ENCODE measurements at regions not wholly inside any gene's neighbourhood (a gene's known extent, or its start where the extent isn't known, plus 50 kb on each side); places are given as distances from the start of the nearest gene placed in this dataset.

DNA sequence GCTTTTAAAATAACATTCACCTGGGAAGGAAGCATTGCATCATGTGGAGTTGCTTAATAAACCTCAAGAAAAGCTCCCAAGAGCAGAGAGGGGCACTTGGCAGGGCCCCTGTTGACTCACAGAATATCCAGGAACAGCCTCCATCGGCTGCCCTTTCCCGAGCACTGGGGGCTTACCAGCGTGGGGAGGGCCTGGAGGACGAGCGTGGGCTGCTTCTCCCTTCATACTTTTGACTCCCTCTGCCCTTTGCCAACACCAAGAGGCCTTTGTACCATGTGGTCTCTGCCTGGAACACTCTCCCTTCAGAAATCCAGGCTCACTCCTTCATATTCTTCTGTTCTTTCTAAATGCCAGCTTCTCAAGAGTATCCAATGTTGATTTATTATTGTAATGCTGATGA lies 492.1 kb upstream of the TMEM132C start:
- Histone ChIP-seq H3K9me2 (ENCODE audit: insufficient read depth) (no peaks in the 10 kb centered on the region), H3K79me2 (ENCODE audit: low read depth) (no peaks in the 10 kb centered on the region), H3K36me3 (ENCODE audit: low read depth) (no peaks in the 10 kb centered on the region), H4K20me1 (ENCODE audit: insufficient read depth) (no peaks in the 10 kb centered on the region), H3K27me3 (ENCODE audit: insufficient read depth, low read depth) (peaks cover 8% of the 10 kb centered on the region; the same call in 1 of the 2 replicates), H3K4me1 (replicated peaks; ENCODE audit: insufficient read depth) (no peaks in the 10 kb centered on the region), H3F3A (ENCODE audit: insufficient read depth, low read depth) (no peaks in the 10 kb centered on the region), H3K4me2 (no peak overlapping the region), H2AFZ (no peak overlapping the region), H3K27ac (no peak overlapping the region), H3K9me3 (ENCODE audit: insufficient read depth, low read depth) (no peaks in the 10 kb centered on the region), H3K4me3 (no peak overlapping the region)
- ChIA-PET CTCF (no interaction called here), POLR2A (ENCODE audit: unreplicated experiment) (no interaction called here)
- no peak for DNase-seq
- intact Hi-C loops (cut with micrococcal nuclease; ENCODE audit: unreplicated experiment) = no loop called here
- BruUV-seq (replicated peaks) = no TSS peak
- TF ChIP-seq EZH2 (IDR thresholded peaks at IDR 0.05; ENCODE audit: low read depth) = no peak
- TF ChIP-seq, protein P1, sequence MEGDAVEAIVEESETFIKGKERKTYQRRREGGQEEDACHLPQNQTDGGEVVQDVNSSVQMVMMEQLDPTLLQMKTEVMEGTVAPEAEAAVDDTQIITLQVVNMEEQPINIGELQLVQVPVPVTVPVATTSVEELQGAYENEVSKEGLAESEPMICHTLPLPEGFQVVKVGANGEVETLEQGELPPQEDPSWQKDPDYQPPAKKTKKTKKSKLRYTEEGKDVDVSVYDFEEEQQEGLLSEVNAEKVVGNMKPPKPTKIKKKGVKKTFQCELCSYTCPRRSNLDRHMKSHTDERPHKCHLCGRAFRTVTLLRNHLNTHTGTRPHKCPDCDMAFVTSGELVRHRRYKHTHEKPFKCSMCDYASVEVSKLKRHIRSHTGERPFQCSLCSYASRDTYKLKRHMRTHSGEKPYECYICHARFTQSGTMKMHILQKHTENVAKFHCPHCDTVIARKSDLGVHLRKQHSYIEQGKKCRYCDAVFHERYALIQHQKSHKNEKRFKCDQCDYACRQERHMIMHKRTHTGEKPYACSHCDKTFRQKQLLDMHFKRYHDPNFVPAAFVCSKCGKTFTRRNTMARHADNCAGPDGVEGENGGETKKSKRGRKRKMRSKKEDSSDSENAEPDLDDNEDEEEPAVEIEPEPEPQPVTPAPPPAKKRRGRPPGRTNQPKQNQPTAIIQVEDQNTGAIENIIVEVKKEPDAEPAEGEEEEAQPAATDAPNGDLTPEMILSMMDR (conservative IDR thresholded peaks at IDR 0.05) = no peak

DNA sequence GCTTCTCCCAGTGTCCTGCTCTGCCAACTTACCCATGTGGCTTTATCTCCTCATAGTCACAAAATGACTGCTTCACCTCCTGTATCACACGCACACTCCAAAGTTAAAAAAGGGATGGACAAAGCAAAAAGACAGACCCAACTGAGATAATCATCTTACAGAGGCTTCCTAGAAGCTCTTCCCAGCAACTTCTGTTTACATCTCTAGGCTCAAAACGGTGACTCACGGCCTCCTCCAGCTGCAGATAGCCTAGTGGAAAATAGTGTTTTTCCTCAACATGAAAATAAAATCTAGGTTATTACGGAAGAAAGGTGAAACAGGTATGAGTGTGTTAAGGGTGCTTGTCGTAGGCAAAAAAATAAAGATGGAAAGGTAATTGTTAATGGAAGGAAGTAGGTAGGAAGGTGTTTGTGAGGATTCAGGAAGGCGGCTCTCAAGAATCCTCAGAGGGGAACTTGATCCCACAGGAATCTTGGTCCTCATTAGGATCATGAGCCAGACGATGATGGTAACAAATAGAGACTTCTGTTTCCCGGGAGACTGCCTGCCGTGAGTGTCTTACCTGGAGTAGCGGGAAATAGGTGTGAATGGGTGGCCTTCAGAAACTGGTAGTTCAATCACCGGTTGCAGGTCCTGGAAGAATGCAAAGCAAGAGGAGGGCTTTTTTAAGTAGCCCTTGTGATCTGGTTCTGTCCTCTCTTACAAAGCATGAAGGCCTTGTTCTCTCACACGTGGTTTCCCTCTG lies 487.5 kb upstream of the TMEM132C start:
- no peak overlapping the region for H3K27ac ChIP-seq
- H3K36me3 ChIP-seq (ENCODE audit: low read depth) = no peaks in the 10 kb centered on the region
- no peak overlapping the region for H3K4me3 ChIP-seq
- ChIA-PET CTCF (no interaction called here), POLR2A (ENCODE audit: unreplicated experiment) (no interaction called here)
- no peaks in the 10 kb centered on the region for H4K20me1 ChIP-seq (ENCODE audit: insufficient read depth)
- intact Hi-C loops (cut with micrococcal nuclease; ENCODE audit: unreplicated experiment) = no loop called here
- H3K27me3 ChIP-seq (ENCODE audit: insufficient read depth, low read depth) = peaks cover 21% of the 10 kb centered on the region; the same call in 1 of the 2 replicates
- BruUV-seq (replicated peaks) = no TSS peak
- TF ChIP-seq, protein P1 (conservative IDR thresholded peaks at IDR 0.05) = no peak
- TF ChIP-seq EZH2 (IDR thresholded peaks at IDR 0.05; ENCODE audit: low read depth) = no peak
- H2AFZ ChIP-seq = no peak overlapping the region
- no peaks in the 10 kb centered on the region for H3K9me3 ChIP-seq (ENCODE audit: insufficient read depth, low read depth)
- no peaks in the 10 kb centered on the region for H3F3A ChIP-seq (ENCODE audit: insufficient read depth, low read depth)
- H3K79me2 ChIP-seq (ENCODE audit: low read depth) = no peaks in the 10 kb centered on the region
- no peaks in the 10 kb centered on the region for H3K9me2 ChIP-seq (ENCODE audit: insufficient read depth)
- no peaks in the 10 kb centered on the region for H3K4me1 ChIP-seq (replicated peaks; ENCODE audit: insufficient read depth)
- no peak for DNase-seq
- H3K4me2 ChIP-seq = no peak overlapping the region

DNA sequence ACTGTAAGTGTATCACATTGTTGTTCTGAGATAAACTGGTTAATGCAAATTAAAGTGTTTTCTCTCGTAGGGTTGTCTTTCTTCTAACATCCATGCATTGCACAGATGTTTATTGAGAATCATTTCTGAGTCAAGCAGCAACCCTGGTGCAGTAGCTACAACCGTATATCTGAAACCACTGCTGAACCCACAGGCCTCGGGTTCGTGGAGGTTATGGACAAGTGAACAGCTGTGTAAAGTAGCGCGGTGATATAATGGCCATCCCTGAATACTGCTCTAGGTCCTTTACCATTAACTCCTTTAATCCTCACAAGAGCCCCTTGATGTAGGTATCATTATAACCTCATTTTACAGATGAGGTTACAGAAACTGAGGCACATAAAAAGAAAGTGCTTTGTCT lies 486.1 kb upstream of the TMEM132C start:
- Histone ChIP-seq H3K4me3 (no peak overlapping the region), H3K9me2 (ENCODE audit: insufficient read depth) (no peaks in the 10 kb centered on the region), H3K9me3 (ENCODE audit: insufficient read depth, low read depth) (no peaks in the 10 kb centered on the region), H3K79me2 (ENCODE audit: low read depth) (no peaks in the 10 kb centered on the region), H4K20me1 (ENCODE audit: insufficient read depth) (no peaks in the 10 kb centered on the region), H3K36me3 (ENCODE audit: low read depth) (no peaks in the 10 kb centered on the region), H2AFZ (no peak overlapping the region), H3F3A (ENCODE audit: insufficient read depth, low read depth) (no peaks in the 10 kb centered on the region), H3K4me2 (no peak overlapping the region), H3K4me1 (replicated peaks; ENCODE audit: insufficient read depth) (no peaks in the 10 kb centered on the region), H3K27me3 (ENCODE audit: insufficient read depth, low read depth) (peaks cover 21% of the 10 kb centered on the region; the same call in 1 of the 2 replicates), H3K27ac (no peak overlapping the region)
- TF ChIP-seq, protein P1 (conservative IDR thresholded peaks at IDR 0.05) = no peak
- TF ChIP-seq EZH2 (IDR thresholded peaks at IDR 0.05; ENCODE audit: low read depth) = no peak
- ChIA-PET POLR2A (ENCODE audit: unreplicated experiment) (no interaction called here), CTCF (no interaction called here)
- no TSS peak for BruUV-seq (replicated peaks)
- intact Hi-C loops (cut with micrococcal nuclease; ENCODE audit: unreplicated experiment) = no loop called here
- no peak for DNase-seq
